ENCODE measurements at regions not wholly inside any gene's neighbourhood (a gene's known extent, or its start where the extent isn't known, plus 50 kb on each side); places are given as distances from the start of the nearest gene placed in this dataset.

- TF ChIP-seq POLR2A (IDR thresholded peaks at IDR 0.05) = no peak
- no peak for TF ChIP-seq CTCF (IDR thresholded peaks at IDR 0.05 in 8 of 11, conservative IDR thresholded peaks at IDR 0.05 in 3 of 11)
- TF ChIP-seq POLR2AphosphoS5 (IDR thresholded peaks at IDR 0.05) = no peak
- Histone ChIP-seq H3K4me3 (no peak overlapping the region), H3K27me3 (replicated peaks in 1 of 7) (no peaks in the 10 kb centered on the region), H3K27ac (no peak overlapping the region), H3K36me3 (no peaks in the 10 kb centered on the region), H3K9me3 (peaks cover 0 to 25% (median 8%) of the 10 kb centered on the region in 8 donors), H3K4me1 (no peaks in the 10 kb centered on the region)
- intact Hi-C loops (cut with DNase I; ENCODE audit: low total_unique reads) = no loop called here
- DNase-seq = no peak
- WGBS, 5 donors = 70 to 85% (median 74%) methylated on average over 4 of the region's 4 CpGs
Observed at GRCh38 chr1:80171631-80172030, 1165.1 kb upstream of the ADGRL4 start.

GRCh38 chr1:80170811-80171485, 1164.4 kb upstream of the ADGRL4 start:
- 39 to 59% (median 44%) methylated on average over 1 of the region's 1 CpG for WGBS, 5 donors
- Histone ChIP-seq H3K36me3 (no peaks in the 10 kb centered on the region), H3K9me3 (peaks cover 0 to 19% (median 2%) of the 10 kb centered on the region in 8 donors), H3K27ac (no peak overlapping the region), H3K4me1 (no peaks in the 10 kb centered on the region), H3K4me3 (no peak overlapping the region), H3K27me3 (replicated peaks in 1 of 7) (no peaks in the 10 kb centered on the region)
- intact Hi-C loops (cut with DNase I; ENCODE audit: low total_unique reads) = no loop called here
- TF ChIP-seq POLR2AphosphoS5 (IDR thresholded peaks at IDR 0.05) = no peak
- TF ChIP-seq CTCF (IDR thresholded peaks at IDR 0.05 in 8 of 11, conservative IDR thresholded peaks at IDR 0.05 in 3 of 11) = no peak
- no peak for TF ChIP-seq POLR2A (IDR thresholded peaks at IDR 0.05)
- no peak for DNase-seq

- Histone ChIP-seq H3K9me3 (no peaks in the 10 kb centered on the region), H3K4me3 (no peak overlapping the region), H3K27ac (no peak overlapping the region), H3K4me1 (no peaks in the 10 kb centered on the region), H3K36me3 (no peaks in the 10 kb centered on the region), H3K27me3 (replicated peaks in 1 of 7) (no peaks in the 10 kb centered on the region)
- intact Hi-C loops (cut with DNase I; ENCODE audit: low total_unique reads) = no loop called here
- no peak for DNase-seq
- TF ChIP-seq POLR2A (IDR thresholded peaks at IDR 0.05) = no peak
- no peak for TF ChIP-seq CTCF (IDR thresholded peaks at IDR 0.05 in 8 of 11, conservative IDR thresholded peaks at IDR 0.05 in 3 of 11)
- no peak for TF ChIP-seq POLR2AphosphoS5 (IDR thresholded peaks at IDR 0.05)
Observed at GRCh38 chr1:80164150-80164549, 1157.6 kb upstream of the ADGRL4 start.

GRCh38 chr1:80163686-80164085, 1157.2 kb upstream of the ADGRL4 start:
- intact Hi-C loops (cut with DNase I; ENCODE audit: low total_unique reads) = no loop called here
- Histone ChIP-seq H3K4me1 (no peaks in the 10 kb centered on the region), H3K27ac (no peak overlapping the region), H3K27me3 (replicated peaks in 1 of 7) (no peaks in the 10 kb centered on the region), H3K36me3 (no peaks in the 10 kb centered on the region), H3K4me3 (no peak overlapping the region), H3K9me3 (no peaks in the 10 kb centered on the region)
- no peak for DNase-seq
- 89 to 93% (median 91%) methylated on average over 6 of the region's 6 CpGs for WGBS, 5 donors
- TF ChIP-seq POLR2A (IDR thresholded peaks at IDR 0.05) (no peak), CTCF (IDR thresholded peaks at IDR 0.05 in 8 of 11, conservative IDR thresholded peaks at IDR 0.05 in 3 of 11) (no peak), POLR2AphosphoS5 (IDR thresholded peaks at IDR 0.05) (no peak)
